ENCODE measurements at regions not wholly inside any gene's neighbourhood (a gene's known extent, or its start where the extent isn't known, plus 50 kb on each side); places are given as distances from the start of the nearest gene placed in this dataset.

GRCh38 chr18:78767648-78768071, 212.0 kb upstream of the SALL3 start:
- no peak for DNase-seq (ENCODE audit: low read depth in 2 of 3, low spot score in 2 of 3)

GRCh38 chr18:78768221-78768620, 211.4 kb upstream of the SALL3 start:
- no peak for DNase-seq (ENCODE audit: low read depth in 2 of 3, low spot score in 2 of 3)

DNA sequence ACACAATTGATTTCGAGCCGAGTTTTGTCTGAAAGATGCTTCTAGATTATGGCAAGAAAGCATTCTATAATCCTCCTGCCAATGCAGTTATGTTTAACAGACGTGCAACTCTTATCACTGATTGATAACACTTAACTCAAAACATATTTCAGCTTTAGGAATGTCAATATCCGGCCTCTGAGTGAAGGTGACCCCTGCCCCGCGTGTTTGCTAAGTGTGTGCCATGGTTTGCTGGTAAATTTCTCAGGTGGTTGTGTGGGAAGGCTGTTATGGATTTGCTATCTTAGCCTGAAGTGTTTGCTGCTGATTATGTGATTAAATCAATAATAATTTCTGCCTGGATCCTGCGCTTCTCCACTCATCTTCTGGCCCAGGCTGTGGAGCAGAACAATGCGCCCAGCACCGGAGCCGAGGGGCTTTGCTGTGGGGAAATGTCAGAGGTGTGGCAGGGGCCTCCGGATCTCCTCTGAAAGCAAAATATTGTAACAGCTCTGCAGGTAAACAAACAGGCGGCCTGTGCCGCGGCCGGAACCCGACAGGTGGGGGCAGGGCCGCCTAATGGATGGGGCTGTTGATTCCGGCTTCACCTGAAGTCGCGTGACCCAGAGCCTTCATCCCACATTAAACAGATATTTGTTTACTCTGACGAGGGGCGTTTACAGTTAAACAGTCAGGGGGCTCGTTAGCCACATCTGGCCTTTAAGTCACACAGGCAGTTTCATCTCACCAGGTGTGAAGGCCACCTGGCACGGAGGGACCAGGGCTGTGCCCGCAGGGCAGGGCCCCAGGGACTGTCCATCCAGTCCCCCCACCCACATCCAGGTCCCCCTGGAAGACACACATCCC, 210.7 kb upstream of the SALL3 start:
- DNase-seq (ENCODE audit: low read depth in 2 of 3, low spot score in 2 of 3): no peak

GRCh38 chr18:78769502-78770105, 210.0 kb upstream of the SALL3 start:
- DNase-seq (ENCODE audit: low read depth in 2 of 3, low spot score in 2 of 3): no peak

DNA sequence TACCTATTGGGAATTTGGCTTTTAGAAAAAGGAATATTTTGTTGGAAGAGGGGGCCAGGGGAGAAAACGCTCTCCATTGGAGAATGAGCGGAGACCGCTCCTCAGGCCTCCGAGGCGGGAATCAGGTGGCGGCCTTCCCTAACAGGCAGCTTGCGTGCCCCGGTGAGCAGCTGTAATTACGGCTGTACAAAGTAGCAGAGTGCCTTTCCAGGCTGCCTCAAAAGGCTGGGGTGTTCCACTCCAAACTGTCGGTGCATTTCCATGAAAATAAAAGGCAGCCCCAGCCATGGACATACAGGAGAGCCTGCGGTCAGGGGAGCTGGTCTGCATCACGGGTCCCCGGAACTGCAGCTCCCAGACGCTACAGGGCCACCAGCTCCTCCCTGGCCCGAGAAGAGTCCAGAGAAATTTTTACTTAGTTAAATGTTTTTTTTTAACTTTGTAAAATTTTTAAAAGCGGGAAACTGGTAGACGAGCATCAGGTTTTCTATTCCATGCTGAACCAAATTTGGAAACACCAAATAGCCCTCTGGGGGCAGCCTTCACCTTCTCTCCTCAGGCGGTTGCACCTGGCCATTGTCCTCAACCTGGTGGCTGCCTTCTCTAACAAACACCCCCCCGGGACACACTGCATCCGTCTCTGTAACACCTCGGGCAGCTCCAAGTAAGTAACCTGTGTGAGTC, 209.3 kb upstream of the SALL3 start:
- no peak for DNase-seq (ENCODE audit: low read depth in 2 of 3, low spot score in 2 of 3)

DNA sequence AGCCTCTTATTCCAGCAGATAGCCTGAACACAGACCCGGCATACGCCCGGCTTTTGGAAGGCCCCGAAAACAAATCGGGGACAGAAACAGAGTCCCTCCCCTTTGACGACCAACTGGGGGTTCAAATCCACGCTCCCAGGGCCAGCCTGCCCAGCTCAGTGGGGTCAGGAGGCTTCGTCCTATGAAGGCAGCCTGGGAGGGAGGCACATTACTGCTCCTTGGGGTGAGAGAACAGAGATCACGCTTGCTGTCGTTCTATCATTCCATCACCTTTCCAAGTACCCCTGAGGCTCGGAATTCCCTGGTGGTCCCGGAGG, 208.8 kb upstream of the SALL3 start:
- DNase-seq (ENCODE audit: low read depth in 2 of 3, low spot score in 2 of 3): no peak

DNA sequence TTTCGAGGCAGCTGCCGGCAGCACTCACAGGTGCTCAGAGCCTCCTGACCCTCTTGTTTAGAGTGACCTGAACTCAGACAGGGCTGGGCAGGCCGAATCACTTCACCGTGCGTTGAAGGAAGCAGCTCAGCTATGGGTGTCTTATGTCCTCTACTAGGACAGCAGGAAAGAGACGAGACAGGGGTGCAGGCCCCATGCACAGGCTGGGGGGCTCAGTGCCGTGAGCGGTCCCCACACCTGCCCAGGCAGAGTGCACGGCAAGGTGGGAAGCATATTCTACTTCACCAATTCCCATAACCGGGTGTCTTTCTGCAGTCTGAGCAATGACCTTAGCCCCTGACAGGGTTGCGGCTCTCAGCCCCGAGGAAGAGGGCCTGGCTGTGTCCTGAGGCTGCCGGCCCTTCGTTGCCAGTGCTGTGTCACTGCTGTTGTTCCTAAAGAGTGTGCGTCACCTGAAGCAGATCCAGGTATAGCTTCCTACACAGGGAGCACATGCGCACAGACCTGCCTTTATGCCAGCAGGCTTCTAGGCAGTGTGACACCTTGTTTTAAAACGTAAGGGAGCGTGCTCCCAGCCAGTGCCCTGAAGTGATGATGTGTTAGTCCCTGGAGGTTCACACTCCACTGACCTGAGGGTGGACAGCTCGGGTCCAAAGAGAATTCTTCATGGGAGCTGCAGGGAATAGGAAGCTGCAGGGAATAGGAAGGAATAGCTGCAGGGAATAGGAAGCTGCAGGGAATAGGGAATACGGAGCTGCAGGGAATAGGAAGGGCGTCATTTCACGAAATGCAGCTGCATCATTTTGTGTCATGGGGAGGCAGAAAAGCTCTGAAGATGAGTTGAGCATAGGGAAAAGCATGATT, 207.9 kb upstream of the SALL3 start:
- DNase-seq (ENCODE audit: low read depth in 2 of 3, low spot score in 2 of 3): no peak

- no peak for DNase-seq (ENCODE audit: low read depth in 2 of 3, low spot score in 2 of 3)
Measured at GRCh38 chr18:78772360-78773302, 207.0 kb upstream of the SALL3 start.

- no peak for DNase-seq (ENCODE audit: low read depth in 2 of 3, low spot score in 2 of 3)
Measured at GRCh38 chr18:78773303-78773755, 206.3 kb upstream of the SALL3 start.

GRCh38 chr18:78773819-78774218, 205.8 kb upstream of the SALL3 start:
- no peak for DNase-seq (ENCODE audit: low read depth in 2 of 3, low spot score in 2 of 3)

GRCh38 chr18:78774741-78775141, 204.9 kb upstream of the SALL3 start:
- DNase-seq (ENCODE audit: low read depth in 2 of 3, low spot score in 2 of 3): no peak

DNA sequence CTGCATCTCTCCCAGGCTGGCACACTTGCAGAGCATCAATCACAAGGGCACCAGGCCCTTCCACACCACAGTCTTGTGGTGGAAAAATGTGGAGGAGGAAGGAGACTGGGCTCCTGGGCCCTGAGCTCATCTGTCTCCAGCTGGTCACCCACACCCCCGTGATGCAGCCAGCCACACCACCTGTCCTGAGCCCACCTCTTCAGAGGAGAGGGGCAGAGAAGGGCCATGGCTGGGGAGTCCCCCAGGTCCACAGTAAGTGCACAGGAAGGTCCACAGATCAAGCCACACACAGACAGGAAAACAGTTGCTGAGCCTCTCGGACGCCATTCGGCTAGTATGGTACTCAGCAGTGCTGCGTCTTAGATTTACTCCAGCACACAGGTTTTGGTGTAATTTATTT, 203.5 kb upstream of the SALL3 start:
- DNase-seq (ENCODE audit: low read depth in 2 of 3, low spot score in 2 of 3): no peak

DNA sequence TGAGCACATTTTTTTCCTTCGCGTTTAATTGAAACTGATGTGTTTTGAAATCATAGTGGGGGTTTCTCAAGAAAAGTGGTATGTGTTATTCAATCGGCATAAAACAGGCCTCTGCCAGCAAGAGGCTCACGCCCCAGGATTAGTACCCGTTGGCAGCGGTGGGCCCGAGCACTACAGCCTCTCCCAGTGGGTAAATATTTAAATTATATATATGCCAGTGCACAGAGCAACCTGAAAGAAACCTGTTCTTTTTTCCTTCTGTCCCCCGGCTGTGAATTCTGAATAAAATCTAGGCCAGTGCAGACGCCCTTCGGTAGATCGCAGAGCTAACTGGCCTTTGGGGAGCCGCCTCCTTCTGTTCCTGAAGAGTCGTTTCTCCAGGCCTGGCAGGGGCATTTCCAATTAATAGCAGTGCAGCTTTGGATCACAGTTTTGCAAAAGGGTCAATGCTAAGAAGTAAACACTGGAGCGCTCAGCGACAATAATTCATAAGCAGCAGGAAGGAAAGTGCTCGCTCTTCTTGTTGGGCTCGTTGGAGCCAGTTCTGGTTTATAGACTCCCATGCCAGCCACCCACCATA, 202.8 kb upstream of the SALL3 start:
- no peak for DNase-seq (ENCODE audit: low read depth in 2 of 3, low spot score in 2 of 3)

- no peak for DNase-seq (ENCODE audit: low read depth in 2 of 3, low spot score in 2 of 3)
Measured at GRCh38 chr18:78777992-78778391, 201.6 kb upstream of the SALL3 start.

DNA sequence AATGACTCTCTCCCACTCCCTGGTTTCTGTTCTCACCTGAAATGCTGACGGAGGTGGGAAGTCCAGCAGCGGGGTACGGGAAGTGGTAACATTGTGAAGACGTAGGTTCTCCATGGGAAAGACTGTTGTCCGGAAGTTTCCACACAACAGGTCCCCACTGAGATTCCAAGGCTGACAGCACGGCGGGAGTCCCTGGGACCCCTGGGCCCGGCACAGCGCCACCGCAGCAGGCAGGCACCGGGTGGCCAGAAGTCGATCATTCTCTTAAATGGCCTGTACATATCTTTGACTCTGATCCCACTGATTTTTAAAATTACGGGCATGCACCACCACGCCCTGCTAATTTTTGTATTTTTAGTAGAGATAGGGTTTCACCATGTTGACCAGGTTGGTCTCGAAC, 201.0 kb upstream of the SALL3 start:
- DNase-seq (ENCODE audit: low read depth in 2 of 3, low spot score in 2 of 3): no peak

GRCh38 chr18:78779996-78780718, 199.5 kb upstream of the SALL3 start:
- DNase-seq (ENCODE audit: low read depth in 2 of 3, low spot score in 2 of 3): no peak

- DNase-seq (ENCODE audit: low read depth in 2 of 3, low spot score in 2 of 3): no peak
Measured at GRCh38 chr18:78780719-78781600, 198.7 kb upstream of the SALL3 start.

GRCh38 chr18:78781601-78781960, 198.0 kb upstream of the SALL3 start:
- no peak for DNase-seq (ENCODE audit: low read depth in 2 of 3, low spot score in 2 of 3)
